ENCODE measurements at regions not wholly inside any gene's neighbourhood (a gene's known extent, or its start where the extent isn't known, plus 50 kb on each side); places are given as distances from the start of the nearest gene placed in this dataset.

DNA sequence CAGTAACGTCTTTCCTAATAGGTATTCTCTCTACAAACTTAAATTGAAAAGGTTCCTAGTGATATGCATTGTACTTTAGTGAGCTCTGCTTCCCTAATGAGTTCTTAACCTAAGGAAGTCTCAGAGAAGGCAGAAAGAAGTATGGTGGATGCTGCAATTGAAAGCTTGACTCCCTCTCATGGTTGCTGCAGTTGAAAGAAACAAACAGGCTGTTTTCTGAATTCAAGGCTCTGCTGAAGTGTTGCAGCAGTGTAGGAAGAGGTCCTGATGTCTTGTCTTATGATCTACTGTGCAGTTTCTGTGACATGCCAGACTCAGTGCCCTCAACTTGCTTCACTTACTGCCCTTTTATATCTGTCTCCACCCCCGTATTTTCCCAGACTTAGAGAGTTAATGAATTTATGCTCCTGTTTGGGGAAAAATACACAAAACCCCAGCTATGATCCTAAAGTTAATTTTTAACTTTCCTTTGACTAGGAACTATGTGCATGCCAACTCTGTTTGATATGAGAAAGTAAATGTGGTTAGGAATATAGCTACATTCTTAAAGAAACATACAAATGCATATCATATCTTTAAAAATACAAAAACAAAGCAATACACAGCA, 655.3 kb upstream of the FAM98A start:
- H3K27me3 ChIP-seq (replicated peaks in 1 of 4; ENCODE audit: control insufficient read depth in 3 of 4, extremely low read depth in 1 of 4, insufficient read depth in 3 of 4, low read length in 3 of 4) = no peaks in the 10 kb centered on the region
- peak overlapping the region; percentile 95 for H2AFZ ChIP-seq (ENCODE audit: low read length)
- TF ChIP-seq CHD1 (IDR thresholded peaks at IDR 0.05; ENCODE audit: low read depth, low read length) (no peak), TAF1 (IDR thresholded peaks at IDR 0.05; ENCODE audit: low read depth, low read length) (no peak), GABPA (IDR thresholded peaks at IDR 0.05; ENCODE audit: borderline replicate concordance, insufficient read depth, low read length) (no peak), NRF1 (IDR thresholded peaks at IDR 0.05; ENCODE audit: low read depth, low read length) (no peak), TCF12 (IDR thresholded peaks at IDR 0.05; ENCODE audit: low read depth, low read length) (no peak), EZH2 (IDR thresholded peaks at IDR 0.05; ENCODE audit: low read depth, low read length, severe bottlenecking) (no peak), HDAC6 (IDR thresholded peaks at IDR 0.05; ENCODE audit: low read depth, low read length) (no peak), RBBP5 (IDR thresholded peaks at IDR 0.05; ENCODE audit: borderline replicate concordance, low read depth, low read length) (no peak), SAP30 (IDR thresholded peaks at IDR 0.05; ENCODE audit: insufficient read depth, insufficient replicate concordance, low read length) (no peak)

More for the DNA sequence above, 655.3 kb upstream of the FAM98A start:
- no peak overlapping the region for H3K9ac ChIP-seq (replicated peaks in 1 of 4; ENCODE audit: extremely low read depth in 1 of 4, low read depth in 3 of 4, low read length in 3 of 4)
- FAIRE-seq = no peak
- H3K36me3 ChIP-seq (ENCODE audit: control insufficient read depth in 2 of 4, insufficient read depth in 4 of 4, low read length in 3 of 4) = no peaks in the 10 kb centered on the region
- no peaks in the 10 kb centered on the region for H3K4me1 ChIP-seq (replicated peaks in 1 of 4; ENCODE audit: control insufficient read depth in 3 of 4, insufficient read depth in 4 of 4, low read length in 3 of 4)
- no peak overlapping the region for H2BK5ac ChIP-seq (ENCODE audit: low read depth, low read length)
- WGBS, 2 experiments (ENCODE audit: extremely low coverage in 1 of 2, insufficient coverage in 1 of 2, insufficient read length in 1 of 2, insufficient replicate concordance in 2 of 2, low coverage in 1 of 2, low lambda C conversion rate in 2 of 2, missing lambda C conversion rate in 1 of 2) = 90% methylated on average over 2 of the region's 2 CpGs; no CpG with 5 or more reads in 1 of the 2 experiments
- no peak overlapping the region for H4K8ac ChIP-seq (ENCODE audit: extremely low read depth, insufficient read depth, low read length)
- H3K4me3 ChIP-seq (ENCODE audit: extremely low read depth in 1 of 4, insufficient read depth in 2 of 4, low read depth in 3 of 4, low read length in 4 of 4) = no peak overlapping the region
- no peak overlapping the region for H2BK20ac ChIP-seq (ENCODE audit: low read length)
- no peaks in the 10 kb centered on the region for H3K23me2 ChIP-seq (ENCODE audit: low read depth, low read length)
- H3K4ac ChIP-seq (replicated peaks; ENCODE audit: insufficient read length, low read depth, low read length) = no peak overlapping the region
- no peak overlapping the region for H4K91ac ChIP-seq (replicated peaks; ENCODE audit: insufficient read length, low read length)
- H3K18ac ChIP-seq (ENCODE audit: extremely low read depth, low read length) = no peak overlapping the region
- no peak for DNase-seq (ENCODE audit: low read depth in 1 of 2, low spot score in 2 of 2)
- no peak overlapping the region for H2BK12ac ChIP-seq (ENCODE audit: low read depth, low read length)
- no peak overlapping the region for H2BK120ac ChIP-seq (replicated peaks; ENCODE audit: low read depth, low read length)
- ChIA-PET POLR2A (ENCODE audit: partially characterized antibody) (no interaction called here), CTCF (ENCODE audit: partially characterized antibody) (interaction anchor here (1.3 to 1.4 kb wide), 2 partner anchors 157 to 316 kb away, joined by 3 read pairs; no protein-coding TSS in a partner anchor)
- no peak overlapping the region for H2AK5ac ChIP-seq (ENCODE audit: low read depth, low read length)
- no peak overlapping the region for H3K4me2 ChIP-seq (ENCODE audit: insufficient read depth in 1 of 2, low read depth in 2 of 2, low read length in 2 of 2)
- no peak overlapping the region for H4K5ac ChIP-seq (ENCODE audit: insufficient read length, low read depth, low read length)
- no peaks in the 10 kb centered on the region for H3K79me2 ChIP-seq (ENCODE audit: control insufficient read depth in 1 of 2, insufficient read depth in 2 of 2, low read length in 2 of 2)
- H3K9me3 ChIP-seq (ENCODE audit: insufficient read depth in 2 of 2, low read depth in 1 of 2, low read length in 1 of 2) = no peaks in the 10 kb centered on the region
- H3K27ac ChIP-seq (ENCODE audit: low read depth, low read length) = no peak overlapping the region
- H3K79me1 ChIP-seq (ENCODE audit: low read depth, low read length) = no peaks in the 10 kb centered on the region
- H3K23ac ChIP-seq (ENCODE audit: insufficient read length) = no peak overlapping the region
- no peak overlapping the region for H2BK15ac ChIP-seq (ENCODE audit: low read length)
- no peak overlapping the region for H3K56ac ChIP-seq (replicated peaks; ENCODE audit: insufficient read length, low read depth, low read length)
- H3K14ac ChIP-seq (ENCODE audit: insufficient read length) = no peak overlapping the region
- H4K20me1 ChIP-seq (replicated peaks in 1 of 2; ENCODE audit: control insufficient read depth in 1 of 2, insufficient read depth in 2 of 2, low read length in 2 of 2) = no peaks in the 10 kb centered on the region

All from H1 (cell line).